Activated naive CD8-positive, alpha-beta T cell treated with anti-CD3 and anti-CD28 coated beads, Interleukin-2, amount 50 U/mL, for 16 hours (primary cell): ENCODE measurements at regions not wholly inside any gene's neighbourhood (a gene's known extent, or its start where the extent isn't known, plus 50 kb on each side); places are given as distances from the start of the nearest gene placed in this dataset.

Source experiments
- DNase-seq: peaks from one replicate; pipeline ENCODE4 v3.0.0-alpha.2; 2020; ENCODE audit warnings: low read depth, low spot score

DNA sequence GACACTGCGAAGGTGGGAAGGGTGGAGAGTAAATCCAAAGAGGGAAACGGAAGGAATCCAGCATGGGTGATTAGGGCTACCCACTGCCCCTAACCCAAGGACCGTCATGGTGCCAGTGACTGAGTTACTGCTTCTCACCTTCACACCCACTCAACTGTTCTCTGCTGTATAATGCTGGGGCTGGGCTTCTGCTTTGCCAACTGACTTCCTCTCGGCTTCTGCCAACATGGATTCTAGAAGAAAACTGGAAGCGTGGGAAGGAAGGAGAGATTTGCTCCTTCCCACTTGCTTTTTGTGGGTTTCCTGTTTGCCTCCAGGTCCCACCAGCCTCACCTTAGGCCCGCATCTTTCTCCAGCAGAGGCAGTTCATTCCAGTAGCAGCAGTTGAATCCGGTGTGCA lies 153.5 kb upstream of the RAI14 start:
- no peak for DNase-seq

DNA sequence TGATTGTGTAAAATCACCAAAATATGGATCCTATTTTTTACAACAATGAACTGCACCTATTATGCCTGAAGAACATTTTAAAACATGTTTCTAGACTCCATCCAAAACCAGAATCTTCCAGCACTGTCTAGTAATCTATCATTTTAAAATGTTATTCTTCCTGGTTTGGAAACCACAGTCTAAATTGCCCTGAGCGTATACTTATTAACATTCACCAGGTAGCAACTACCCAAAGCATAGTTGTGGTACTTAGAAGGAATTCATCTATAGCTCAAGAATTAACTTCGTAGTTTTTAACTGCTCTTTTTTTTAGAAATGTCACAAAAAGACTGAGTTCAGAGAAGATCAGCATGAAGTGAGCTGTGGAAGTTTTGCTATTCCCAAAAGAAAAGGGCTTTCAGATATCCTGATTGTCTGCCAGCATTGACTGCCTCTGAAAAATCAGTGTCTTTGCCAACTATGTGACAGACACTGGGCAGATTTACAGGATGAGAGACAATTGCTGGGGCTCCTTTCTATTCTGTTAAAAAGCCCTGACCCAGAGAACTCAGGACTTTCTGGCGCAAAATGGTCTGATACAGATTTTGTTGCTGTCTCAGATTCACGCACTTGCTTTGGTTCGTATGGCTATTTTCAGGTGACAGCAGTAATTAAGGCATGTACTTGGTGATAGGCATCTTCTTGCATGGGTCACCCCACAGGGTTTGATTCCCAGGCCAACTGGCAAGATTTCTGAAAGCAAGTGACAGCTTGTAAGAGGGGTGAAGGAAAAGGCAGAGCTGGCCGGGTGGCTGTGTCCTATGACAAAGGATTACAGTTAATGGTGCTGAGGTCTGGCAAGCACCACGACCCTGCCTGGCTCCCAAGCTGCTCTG lies 152.5 kb upstream of the RAI14 start:
- no peak for DNase-seq

DNA sequence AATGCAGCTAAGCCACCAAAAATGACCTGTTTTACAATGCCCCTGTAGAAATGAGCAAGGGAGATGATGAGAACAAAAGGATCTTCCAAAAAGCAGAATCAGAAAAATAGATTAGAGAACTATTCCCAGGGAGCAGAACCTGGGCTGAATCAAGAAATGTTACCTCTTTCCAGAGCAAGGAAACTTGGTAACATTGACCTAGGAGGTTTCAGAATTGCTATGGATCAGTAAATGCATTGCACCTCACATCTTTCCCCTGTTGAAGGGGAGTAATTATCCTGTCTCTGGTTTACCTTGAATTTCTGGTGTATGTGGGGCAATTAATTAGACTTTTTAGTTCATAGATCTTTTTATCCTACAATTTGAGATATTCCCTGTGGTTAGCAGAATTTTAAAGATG lies 151.2 kb upstream of the RAI14 start:
- no peak for DNase-seq

DNA sequence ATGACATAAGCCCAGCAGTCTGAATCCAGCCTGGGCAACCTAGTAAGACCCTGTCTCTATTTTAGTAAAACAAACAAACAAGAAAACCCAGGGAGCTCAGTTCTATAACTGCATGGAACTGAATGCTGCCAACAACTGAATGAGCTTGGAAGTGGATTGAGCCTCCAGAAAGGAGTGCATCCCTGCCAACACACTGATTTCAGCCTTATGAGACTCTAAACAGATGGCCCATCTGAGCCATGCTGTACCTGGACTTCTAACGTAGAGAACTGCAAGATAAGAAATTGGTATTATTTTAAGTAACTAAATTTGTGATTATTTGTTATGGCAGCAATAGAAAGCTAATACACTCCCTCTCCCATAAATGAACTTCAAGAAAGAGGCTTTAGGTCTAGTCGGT lies 150.4 kb upstream of the RAI14 start:
- DNase-seq: no peak

DNA sequence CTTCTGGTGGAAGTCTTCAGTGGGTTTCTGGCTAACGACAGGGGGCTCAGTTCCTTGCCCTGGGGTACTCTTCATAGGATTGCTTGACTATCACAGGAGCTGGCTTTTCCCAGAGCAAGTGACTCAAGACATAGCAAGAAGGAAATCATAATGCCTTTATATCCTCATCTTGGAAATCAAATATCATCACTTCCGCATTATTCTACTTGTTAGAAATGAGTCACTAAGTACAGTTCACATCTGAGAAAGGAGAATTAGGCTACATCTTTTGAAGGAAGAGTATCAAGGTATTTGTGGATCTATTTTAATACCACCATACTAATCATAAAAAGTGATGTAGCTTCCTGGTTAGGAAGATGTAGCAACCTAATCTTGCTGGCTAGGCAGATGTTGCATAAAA lies 148.2 kb upstream of the RAI14 start:
- DNase-seq: no peak

DNA sequence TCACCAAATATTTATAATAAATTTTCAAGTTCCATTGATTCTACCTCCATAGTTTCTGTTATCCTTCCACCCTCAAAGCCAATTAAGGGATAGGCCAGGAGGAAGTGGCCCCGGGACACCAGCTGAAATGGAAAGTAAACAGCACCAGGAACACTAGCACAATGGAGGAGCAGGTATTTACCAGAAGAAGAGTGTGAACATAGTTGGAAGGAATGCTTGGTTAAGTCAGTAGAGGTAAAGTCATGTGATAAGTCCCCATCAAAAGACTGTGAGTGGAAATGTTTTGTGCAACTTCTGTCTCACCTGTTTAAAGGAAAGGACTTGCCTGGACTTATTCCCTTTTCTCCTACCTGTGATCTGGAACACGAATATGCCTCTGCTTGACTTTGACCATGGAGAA lies 146.7 kb upstream of the RAI14 start:
- DNase-seq: no peak

DNA sequence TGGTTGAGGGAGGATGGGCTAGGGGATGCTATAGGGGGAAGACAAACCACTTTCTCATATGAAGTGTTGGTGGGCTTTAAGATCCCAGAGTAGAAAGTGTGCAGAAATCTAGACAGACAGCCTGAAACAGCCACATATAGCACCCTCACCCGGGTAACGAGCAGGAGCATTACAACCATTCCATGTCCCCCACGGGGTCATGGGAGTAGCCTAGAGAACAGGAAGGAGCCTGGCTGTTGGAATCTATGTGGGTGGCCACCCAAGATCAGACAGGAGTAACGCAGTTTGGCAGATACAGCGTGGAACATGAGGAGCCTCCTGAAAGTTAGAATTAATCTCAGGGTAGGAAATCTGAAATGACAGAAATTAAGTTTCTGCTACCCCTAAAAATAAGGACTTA lies 146.1 kb upstream of the RAI14 start:
- DNase-seq: no peak

DNA sequence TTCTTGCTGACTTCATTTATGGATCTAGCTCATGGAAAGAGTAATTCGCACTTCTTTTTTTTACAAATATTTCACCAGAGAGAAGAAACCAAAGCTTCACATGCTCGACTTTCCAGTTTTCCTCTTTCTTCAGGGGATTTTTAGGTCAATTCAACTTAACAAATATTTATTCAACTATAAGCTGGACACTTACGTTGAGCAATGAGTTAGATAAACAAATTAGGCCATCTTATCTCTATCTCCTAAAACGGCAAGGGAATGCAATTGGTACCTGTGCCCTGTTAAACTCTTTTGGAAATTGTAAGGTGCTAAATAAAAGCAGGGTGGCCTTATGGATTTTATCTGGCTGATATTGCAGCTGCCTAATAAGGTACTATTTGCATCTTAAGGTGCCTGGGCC lies 145.1 kb upstream of the RAI14 start:
- no peak for DNase-seq

DNA sequence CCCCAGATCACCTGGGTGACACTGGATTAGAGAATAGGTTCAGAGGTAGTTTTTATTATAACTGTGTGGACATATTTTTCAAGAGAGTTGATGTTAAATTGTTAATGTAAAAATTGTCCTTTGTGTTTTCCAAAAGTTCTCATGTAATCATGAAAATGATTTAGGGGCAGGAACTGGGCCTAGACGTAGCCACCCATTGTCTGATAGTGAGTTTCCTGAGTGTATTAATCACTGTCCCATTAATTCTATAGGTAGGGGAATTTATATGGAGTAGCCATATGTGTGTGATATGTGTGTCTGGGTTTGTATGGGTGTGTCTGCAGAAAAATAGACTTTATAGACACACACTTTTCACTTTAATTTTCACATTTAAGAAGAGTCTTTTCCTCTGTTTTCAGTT lies 144.6 kb upstream of the RAI14 start:
- DNase-seq: no peak

DNA sequence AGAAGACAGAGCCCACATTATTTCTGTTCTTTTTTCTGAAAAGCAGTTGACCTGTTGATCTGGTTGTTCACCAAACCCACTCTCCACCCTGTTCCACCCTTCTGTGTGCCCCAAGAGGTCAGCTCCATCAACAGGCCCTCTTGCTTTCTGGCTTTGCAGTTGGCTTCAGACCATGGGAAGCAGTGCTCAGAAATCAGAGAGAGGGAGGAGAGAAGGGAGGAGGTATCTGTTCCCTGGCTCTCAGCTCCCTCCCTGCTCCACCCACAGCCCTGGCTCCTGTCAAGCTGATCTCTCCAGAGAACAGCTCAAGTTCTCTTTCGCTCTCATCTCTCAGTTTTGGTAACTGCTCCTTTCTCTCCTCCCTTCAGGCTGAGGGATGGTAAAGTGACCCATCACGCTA lies 144.2 kb upstream of the RAI14 start:
- DNase-seq: no peak

DNA sequence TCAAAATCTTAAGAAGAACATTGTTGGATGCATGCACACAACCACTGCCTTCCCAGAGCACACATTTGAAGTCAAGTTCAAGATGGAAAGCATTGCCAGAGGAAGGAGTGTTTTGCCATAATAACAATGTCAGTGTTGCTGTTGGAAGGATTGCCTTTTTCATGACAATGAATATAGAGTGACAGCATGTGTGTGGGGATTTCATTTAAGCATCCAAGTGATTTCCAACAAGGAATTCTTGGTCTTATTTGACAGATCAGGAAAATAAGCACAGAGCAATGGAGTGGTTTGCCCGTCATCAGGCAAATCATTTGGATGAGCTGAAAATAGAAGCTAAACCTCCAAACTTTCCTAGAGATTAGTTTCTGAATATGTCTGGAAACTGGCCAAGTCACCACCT lies 140.0 kb upstream of the RAI14 start:
- DNase-seq: no peak

DNA sequence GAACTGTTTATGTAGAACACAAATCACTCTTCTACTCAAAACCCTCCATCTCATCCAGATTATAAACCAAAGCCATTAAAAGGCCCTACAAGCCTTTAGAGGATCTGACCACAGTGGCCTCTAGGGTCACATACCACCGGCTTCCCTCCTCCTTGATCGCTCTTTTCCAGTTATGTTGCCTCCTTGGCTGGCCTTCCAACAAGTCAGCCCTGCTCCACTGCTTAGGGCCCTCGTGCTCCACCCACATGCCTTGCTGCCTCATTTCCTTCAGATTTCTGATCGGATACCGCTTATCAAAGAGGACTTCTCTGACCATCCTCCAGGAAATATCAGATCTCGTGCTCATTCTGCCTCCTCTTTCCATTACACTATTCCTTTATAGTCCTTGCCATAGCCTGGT lies 139.4 kb upstream of the RAI14 start:
- DNase-seq: no peak

DNA sequence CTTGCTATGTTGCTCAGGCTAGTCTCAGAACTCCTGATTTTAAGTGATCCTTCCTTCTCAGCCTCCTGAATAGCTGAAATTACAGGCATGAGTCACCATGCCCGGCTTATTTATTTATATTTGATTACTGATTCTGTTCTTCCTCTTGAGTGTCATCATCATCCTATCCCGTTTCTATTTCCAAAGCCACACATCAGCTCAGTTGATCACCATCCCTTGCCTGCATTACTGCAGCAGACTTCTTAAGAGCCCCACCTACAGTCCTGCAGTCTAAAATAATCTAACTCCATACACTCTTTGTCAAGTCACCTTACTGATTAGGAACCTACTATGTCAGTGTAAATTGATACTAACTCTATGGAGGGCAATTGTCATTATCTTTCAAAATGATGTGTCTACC lies 138.9 kb upstream of the RAI14 start:
- no peak for DNase-seq

DNA sequence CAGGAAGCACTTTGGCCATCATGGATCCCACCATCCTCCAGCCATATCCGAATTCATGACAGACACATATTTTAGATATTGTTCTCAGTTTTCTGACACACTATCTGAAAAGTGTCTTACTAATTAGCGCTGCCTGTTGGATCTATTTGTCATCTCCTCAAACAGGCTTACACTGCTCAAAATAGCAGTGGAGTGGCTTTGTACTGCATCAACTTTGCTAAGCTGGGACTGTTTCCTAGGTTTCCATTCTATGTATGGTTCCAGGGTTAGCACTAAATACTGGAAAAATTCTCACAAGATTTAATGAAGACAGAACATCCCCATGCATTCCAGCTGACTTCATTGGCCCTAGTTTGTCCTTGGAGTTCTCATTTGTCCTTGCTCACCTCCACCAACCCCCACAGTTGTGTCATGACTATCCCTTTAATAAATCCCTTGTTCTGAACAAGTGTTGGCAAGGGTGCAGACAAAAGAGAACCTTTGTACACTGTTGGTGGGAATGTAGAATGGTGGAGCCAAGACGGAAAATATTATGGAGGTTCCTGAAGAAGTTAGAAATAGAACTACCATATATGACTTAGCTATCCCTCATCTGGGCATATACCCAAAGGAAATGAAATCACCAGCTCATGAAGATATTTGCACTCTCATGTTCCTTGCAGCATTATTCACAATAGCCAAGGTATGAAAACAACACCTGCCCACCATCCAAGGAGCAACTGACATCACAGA lies 136.5 kb upstream of the RAI14 start:
- DNase-seq: no peak

DNA sequence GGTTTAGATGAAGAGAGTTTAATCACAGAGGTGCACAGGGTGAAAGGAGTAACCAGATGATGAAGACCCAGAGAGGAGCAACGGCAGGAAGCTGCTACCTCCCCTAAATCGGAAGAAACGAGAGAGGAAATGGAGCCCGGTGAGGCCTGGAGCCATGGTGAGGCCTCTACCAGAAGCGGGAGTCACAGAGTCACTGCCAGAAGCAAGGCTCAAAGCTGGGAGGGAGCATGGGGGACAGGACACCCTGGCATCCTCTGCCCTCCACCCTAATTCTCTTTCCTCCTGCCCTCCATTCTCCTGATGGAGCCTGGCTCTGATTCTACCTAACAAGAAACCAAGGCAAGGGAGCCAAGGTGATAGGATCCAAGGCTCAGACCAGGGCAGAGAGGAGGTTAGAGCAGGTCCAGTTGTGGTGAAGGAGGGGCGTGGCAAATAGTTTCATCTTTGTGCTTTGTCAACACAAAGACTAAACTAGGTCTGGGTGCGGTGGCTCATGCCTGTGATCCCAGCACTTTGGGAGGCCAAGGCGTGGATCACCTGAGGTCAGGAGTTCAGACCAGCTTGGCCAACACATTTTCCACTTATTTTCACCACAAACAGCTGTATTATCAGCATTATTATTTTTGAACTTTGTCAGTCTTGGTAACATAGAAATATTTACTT lies 134.4 kb upstream of the RAI14 start:
- DNase-seq: no peak

DNA sequence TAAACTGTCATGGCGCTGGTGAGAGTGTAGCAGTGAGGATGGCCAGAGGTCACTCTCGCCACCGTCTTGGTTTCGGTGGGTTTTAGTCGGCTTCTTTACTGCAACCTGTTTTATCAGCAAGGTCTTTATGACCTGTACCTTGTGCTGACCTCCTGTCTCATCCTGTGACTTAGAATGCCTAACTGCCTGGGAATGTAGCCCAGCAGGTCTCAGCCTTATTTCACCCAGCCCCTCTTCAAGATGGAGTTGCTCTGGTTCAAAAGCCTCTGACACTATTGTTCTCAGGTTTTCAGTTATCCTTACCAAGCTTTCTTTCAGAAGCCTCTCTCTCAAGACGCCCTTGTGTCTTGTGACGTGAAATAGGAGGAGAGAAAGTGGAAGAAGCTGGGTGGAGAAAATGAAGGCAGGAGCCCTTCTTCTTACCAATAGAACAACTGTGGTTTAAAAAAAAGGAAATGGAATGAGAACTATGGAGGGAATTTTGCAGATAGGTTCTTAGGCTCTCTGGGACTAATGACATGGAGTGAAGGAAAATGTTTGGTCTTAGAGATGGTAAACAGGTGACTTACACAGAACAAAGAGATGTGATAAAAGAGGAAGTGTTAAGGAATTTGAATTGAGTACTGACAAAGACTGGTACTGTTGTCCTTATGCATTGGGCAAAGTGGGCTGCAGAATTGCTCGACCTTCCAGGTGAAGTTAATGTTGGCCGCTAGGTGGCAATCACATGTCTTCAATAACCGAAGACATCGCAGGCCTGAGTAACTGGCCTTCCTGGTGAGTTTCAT lies 133.3 kb upstream of the RAI14 start:
- no peak for DNase-seq

DNA sequence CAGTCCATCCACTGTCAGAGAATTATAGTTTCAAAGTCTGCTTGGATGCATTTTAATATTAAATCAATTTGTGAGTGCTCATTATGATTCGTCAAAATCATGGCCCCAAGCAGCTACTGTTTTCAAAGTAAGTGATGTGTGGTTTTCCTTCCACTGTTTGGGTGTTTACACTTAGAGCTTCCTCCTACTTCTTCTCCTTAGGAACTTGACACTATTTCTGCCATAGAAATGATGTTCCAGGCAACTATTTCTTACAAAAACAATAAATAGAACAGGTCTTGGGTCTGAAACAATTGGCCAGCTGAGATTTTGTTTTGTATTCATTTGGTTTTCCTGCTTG lies 132.8 kb upstream of the RAI14 start:
- DNase-seq: no peak

DNA sequence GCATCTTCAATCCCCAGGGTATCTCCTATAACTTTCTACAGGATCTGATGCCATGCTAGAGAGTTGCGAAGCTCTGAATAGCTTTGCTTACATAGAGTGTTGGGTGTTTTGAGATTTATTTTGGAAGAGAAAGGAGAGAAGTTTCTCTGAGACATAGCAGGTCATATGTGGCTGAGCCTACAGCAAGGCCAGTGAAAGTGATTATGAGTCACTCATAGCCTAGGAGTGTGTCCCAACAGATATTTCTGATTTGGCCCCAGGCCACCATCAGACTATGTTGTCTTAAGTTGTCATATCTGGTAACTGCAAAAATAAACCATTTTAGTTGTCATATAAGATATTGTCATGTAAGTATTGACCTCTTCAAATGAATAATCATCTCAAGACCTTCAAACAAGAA lies 132.0 kb upstream of the RAI14 start:
- no peak for DNase-seq

DNA sequence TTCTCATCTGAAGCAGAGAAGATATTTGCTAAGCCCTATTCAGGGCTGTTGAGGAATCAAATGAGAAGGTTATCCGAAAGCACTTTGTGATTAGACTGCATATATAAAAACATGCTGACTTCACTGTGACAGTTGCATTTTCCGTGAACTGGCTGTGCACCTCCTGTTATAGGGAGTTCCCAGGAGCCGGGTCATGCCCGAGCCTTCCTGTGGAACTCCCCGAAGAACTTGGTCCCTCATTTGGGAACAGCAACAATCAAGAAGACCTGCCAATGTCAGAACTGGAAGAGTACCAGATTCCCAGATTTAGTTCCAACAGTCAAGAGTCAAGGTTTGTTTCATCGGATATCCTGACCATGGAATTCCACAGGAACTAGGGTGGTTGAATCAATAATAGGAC lies 130.4 kb upstream of the RAI14 start:
- DNase-seq: no peak

DNA sequence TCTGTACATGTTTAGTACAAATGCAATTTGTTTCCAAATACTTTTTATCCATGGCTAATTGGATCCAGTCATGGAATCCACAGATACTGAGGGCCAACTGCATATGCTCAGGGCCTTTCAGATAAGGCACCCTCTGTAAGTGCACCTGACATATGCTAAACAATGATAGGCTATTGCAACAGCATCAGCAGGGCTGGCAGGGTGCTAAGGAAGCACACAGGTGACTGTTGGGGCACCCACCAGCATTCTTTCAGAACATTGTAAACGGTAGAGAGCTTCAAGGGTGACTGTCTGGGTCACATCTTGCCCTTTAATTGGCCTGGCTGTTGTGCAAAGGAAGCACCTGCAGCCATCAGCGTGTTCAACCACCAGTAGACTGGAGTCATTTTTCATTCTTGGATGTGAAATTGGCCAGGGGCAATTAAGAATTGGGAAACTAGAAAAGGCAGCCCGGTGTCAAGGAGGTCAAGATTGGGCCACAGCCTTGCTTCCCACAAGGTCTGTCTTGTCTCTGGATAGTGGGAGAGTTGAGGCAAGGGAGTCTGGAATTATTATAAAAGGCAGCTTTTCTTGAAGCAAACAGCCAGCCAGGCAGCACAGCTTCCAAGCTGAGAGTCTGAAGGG lies 129.3 kb upstream of the RAI14 start:
- DNase-seq: no peak

DNA sequence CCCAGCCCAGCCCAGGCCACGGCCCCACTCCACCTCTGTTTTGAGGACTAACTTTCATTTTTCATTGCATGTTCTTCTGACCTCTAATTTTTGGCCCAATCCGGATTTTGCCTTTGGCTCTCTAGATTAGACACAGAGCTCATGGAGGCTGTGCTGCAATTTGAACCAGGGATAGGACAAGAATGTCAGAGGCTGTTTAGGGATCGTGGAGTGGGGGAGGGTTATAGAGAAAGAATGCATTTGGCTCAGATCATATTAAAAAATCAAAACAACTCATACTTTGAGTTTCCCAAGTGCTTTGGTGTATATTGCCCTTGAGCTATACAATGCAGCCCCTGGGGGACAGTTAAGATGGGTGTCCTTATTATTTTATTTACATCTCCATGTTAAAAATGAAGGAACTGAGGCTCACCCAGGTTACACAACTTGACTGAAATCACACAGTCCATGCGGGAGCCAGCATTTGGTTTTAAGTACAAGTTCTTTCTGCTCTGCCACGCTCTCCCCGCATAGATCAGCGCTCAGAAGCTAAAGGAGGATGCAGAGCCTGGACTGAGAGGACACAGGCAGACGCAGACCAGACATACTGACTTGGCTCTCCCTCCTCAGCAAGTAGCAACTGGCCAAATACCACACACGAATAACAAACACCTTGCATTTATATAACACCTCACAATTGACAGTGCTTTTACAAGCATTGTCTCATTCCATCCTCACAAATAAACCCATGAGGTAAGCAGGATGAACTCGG lies 126.4 kb upstream of the RAI14 start:
- DNase-seq: no peak
